ENCODE measurements at regions not wholly inside any gene's neighbourhood (a gene's known extent, or its start where the extent isn't known, plus 50 kb on each side); places are given as distances from the start of the nearest gene placed in this dataset.
"Not testable (repeated sequence)": the region's sequence is repeated elsewhere in the genome, so short reads cannot be mapped to it uniquely, and the experiment has no call there.

DNA sequence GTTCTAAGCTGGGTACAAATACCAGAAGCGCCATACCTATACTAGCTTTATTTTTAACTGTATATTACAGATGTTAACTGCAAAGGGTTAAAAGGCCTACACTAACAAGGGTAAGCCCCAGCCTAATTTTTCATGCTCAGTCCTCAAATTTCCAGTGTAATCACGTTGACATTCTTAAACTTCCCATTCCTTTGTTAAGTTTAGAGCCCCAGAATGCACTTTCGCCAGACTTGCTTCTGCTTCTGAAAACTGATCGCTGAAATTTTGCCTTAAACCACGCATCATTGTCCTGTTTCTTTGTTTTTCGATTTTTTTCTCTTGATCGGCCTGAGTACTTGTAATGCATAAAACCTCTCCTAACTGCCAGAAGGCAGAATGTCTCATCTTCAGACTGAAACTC lies 2141.9 kb upstream of the AGA start:
- no peak for DNase-seq (ENCODE audit: low read depth)

GRCh38 chr4:179585761-179586160 lies 2143.5 kb upstream of the AGA start:
- DNase-seq (ENCODE audit: low read depth): no peak

DNA sequence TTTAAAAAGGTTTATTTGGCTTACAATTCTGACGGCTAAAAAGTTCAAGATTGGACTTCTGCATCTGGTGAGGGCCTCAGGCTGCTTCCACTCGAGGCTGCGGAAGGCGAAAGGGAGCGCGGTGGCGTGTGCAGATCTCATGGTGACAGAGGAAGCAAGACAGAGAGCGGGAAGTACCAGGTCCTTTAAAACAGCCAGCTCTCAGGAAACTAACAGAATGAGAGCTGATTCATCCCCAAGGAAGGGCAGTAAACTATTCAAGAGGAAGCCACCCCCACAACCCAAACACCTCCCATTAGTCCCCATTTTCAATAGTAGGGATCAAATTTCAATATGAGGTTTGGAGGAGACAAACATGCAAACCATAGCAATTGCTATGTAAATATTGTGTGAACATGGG lies 2144.2 kb upstream of the AGA start:
- DNase-seq (ENCODE audit: low read depth): no peak

DNA sequence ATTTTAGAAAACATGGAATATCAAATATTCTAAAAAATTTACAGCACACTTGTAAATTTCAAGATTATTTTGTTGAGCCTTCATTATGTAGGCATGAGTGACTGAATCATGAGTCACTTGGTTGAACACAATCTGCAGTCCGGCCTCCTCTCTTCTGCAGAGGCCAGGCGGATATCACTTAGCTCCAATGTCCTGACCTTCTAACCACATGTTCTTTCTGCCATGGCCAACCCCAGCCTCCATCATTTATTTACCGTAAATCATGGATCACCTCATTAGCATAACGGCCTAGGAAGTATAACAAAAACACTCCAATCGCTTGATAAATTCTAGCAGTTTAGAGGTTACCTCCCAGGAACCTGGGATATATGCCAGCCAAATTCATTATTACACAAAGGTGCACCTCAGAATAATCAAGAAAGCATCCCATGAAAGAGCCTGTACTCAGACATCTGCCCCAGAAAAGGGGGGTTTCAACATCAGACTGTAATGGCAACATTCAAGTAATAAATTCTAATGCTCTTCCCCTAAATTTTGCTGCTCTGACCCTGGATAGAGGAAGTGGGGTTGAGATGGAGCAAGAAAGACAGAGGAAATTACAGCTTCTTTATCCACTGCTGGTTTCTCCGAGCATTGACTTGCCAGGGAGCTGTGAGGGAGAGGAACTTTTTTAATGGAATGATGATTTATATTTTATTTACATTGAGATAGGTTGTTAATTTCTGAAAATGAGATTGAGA lies 2153.6 kb upstream of the AGA start:
- no peak for DNase-seq (ENCODE audit: low read depth)

- DNase-seq (ENCODE audit: low read depth): no peak
Observed at GRCh38 chr4:179596621-179597020, 2154.4 kb upstream of the AGA start.

DNA sequence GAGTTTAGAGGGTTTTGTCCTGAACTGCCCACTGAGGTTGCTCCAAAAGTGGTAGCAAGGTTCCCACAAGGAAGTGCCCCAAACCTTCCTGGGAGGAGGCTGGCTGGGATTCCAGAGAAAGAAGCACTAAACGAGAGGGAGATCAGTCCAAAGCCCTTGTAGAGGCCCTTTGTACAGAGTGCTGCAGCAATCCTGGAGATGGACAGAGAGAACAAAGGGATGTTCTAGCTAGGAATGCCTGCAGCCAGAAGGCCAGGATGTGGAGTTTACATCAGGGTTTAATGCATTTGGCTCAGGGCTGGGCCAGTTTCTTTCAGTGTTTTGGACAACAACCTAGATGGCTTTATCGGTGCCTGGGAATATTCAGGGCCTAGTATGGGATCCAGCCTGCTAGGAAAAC lies 2155.1 kb upstream of the AGA start:
- DNase-seq (ENCODE audit: low read depth): no peak

- no peak for DNase-seq (ENCODE audit: low read depth)
Observed at GRCh38 chr4:179601671-179602070, 2159.4 kb upstream of the AGA start.

- DNase-seq (ENCODE audit: low read depth): no peak
Observed at GRCh38 chr4:179605196-179605595, 2163.0 kb upstream of the AGA start.

DNA sequence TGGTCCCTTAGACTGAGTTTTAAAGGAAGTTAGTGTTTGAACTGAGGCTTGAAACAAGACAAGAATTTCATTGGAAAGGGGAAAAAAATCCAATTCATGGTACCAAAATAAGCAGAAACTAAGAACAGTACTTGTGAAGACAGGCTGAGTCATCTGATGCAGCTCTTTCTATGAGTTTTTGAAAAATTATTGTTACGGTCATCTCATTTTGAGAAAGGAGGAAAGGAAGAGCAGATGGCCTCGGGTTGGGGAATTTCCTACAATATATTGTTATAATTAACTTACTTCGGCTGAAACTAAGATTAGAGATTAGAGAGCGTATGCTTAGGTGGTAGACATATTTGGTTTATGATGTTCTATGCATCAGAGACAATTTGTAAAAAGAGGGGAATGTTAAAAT lies 2164.8 kb upstream of the AGA start:
- DNase-seq (ENCODE audit: low read depth): no peak

DNA sequence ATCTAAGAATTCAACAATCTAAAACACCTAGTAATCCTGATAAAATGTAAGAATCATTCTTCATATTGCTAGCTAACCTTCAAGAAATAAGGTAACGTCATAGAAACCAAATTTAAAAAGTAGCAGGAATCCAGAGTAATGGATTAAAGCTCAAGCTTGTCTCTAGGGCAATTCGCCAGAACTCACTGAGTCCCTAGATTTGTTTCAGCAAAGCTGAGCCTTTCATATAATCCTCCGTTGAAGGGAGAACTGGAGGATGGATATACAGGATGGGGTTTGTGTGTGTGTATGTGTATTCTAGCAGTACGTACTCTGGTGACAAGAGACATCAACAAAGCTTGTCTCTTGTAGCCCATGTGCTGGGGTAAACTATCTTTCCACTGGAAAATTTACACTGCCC lies 2173.5 kb upstream of the AGA start:
- no peak for DNase-seq (ENCODE audit: low read depth)

GRCh38 chr4:179618966-179619365 lies 2176.7 kb upstream of the AGA start:
- DNase-seq (ENCODE audit: low read depth): no peak

DNA sequence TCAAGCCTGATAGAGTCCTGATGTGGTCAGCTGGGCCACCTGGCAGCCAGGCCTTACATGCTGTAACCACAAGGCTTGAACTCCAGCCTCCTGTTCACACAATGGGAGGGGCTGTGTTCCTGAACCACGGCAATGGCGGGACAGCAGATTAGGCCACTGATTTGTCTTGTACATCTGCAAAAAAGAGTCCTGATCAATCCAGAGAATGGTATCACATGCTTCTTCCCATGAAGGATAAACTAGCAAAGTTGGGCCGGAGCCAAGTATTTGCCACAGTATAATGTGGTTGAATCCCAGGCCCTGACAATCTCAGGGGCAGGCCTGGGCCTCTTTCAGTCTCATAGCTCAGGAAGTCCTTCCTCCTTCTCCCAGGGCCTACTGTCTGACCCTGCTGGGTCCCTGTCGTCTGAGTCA lies 2182.5 kb upstream of the AGA start:
- DNase-seq (ENCODE audit: low read depth): no peak

GRCh38 chr4:179625406-179625805 lies 2183.2 kb upstream of the AGA start:
- DNase-seq (ENCODE audit: low read depth): no peak

- no peak for DNase-seq (ENCODE audit: low read depth)
Observed at GRCh38 chr4:179626687-179627086, 2184.4 kb upstream of the AGA start.

DNA sequence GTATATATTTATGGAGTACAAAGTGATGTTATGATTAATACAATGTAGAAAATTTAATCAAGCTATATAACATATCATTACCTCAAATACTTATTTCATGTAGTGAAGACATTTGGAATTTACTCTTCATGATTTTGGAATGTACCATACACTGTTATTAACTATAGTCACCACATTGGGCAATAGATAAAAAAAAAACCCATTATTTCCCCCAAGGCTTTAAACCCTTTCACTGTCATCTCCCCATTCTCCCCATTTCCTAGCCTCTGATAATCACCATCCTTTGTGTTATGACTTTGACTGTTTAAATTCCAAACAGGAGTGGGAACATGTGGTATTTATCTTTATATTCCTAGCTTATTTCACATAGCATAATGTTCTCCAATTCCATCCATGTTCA lies 2189.1 kb upstream of the AGA start:
- no peak for DNase-seq (ENCODE audit: low read depth)

DNA sequence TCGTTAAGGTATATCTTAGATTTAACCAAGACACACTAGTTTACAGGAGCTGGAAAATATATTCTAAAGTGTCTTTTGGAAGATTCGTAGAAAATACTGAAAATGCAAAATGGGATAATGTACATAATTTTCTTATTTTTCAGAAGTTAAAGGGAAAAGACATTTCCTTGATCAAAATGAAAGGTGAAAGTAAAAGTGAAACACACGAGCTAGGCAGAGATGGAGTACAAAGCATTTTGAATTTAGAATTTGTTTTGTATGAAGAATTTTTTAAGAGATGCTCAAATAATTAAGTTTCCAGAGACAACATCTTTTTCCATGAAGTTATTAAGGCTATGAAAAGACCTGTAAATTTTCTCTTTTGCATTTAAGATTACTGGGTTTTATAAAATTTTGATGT lies 2192.6 kb upstream of the AGA start:
- DNase-seq (ENCODE audit: low read depth): no peak

DNA sequence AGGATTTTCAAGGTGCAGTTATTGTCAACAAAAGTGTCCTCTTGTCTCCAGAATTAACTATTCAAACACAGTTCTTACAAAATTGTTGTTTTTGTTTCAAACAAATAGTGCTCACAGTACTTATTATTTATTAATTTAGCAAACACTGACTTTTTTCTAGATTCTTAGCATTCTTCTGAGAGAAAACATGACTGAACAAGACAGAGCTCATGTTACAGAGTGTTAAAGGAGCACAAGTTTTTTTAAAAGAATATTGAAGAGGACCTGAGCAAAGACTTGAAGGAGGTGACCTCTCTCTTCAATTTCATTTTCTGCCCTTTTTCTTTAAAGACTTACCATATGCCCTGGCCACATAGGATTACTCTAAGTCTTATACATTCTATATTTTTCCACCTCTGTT lies 2220.3 kb upstream of the AGA start:
- no peak for DNase-seq (ENCODE audit: low read depth)

DNA sequence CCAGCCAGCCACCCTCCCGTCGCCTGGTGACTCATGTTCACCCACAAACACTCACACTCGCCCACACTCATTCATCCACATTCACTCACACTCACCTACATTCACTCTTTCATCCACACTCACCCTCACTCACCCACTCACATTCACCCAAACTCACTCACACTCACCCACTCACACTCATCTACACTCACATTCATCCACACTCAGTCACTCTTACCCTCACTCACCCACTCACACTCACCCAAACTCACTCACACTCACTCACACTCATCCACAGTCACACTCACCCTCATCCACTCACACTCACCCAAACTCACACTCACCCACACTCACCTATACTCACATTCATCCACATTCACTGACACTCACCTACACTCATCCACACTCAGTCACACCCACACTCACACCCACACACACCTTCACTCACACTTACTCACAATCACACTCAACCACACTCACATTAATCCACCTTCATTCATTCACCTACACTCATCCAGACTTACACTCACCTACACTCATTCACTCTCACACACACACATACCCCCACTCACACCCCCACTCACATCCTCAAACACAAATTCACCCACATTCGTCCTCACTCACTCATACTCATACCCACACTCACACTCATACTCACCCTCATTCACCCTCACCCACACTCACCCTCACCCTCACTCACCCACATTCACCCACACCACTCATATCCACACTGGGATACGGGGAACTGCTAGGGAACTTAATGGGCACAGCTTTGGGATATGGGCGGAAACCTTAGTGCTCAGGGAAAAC lies 2221.6 kb upstream of the AGA start:
- DNase-seq (ENCODE audit: low read depth): no peak

DNA sequence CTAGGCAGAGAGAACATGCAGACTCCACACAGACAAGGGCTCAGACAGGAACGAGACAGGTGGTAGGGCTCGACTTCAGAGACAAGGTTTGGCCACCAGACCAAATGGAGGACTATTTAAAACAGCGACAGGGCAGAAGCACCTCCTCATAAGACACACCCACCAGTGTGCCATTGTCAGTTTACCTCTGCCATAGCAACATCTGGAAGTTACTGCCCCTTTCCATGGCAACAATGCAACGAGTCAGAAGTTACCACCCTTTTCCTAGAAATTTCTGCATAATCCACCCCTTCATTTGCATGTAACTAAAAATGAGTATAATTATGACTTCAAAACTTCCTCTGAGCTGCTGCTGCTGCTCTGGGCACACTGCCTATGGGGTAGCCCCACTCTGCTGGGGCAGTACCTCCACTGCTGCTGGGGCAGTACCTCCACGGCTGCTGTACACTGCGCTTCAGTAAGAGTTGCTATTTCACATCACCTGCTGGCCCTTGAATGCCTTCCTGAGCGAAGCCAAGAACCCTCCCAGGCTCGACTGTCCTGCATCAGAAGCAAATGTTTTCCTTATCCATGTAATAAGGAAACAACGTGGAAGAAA lies 2222.3 kb upstream of the AGA start:
- DNase-seq (ENCODE audit: low read depth): no peak

- no peak for DNase-seq (ENCODE audit: low read depth)
Observed at GRCh38 chr4:179666226-179666625, 2224.0 kb upstream of the AGA start.

DNA sequence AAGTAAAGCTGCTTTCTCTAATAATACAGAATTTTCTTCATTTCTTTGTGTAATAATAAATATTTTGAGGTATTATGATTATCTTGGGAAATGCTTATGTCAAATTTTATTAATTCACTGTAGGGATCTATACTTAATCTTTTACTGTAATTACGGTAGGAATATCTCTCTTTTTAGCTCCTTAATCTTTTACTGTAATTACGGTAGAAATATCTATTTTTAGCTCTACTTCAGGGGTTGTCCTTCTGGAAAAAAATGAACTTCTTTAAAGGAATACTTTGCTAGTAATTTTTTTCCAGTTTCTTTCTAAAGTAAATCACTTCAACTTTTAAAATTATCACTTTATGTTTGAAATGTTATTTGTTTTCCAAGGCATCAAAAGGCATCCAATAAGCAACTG lies 2229.4 kb upstream of the AGA start:
- no peak for DNase-seq (ENCODE audit: low read depth)

GRCh38 chr4:179678093-179678814 lies 2236.0 kb upstream of the AGA start:
- DNase-seq (ENCODE audit: low read depth): no peak

GRCh38 chr4:179683661-179684060 lies 2241.4 kb upstream of the AGA start:
- DNase-seq (ENCODE audit: low read depth): not testable (repeated sequence)

All from activated T-cell treated with anti-CD3 and anti-CD28 coated beads for 24 hours (primary cell).